H1 (cell line): ENCODE measurements at regions not wholly inside any gene's neighbourhood (a gene's known extent, or its start where the extent isn't known, plus 50 kb on each side); places are given as distances from the start of the nearest gene placed in this dataset.

ENCODE experiments used
- BACH1 ChIP-seq: IDR thresholded peaks from 2 replicates; pipeline ENCODE4 v1.6.1; 2012; ENCODE audit warnings: low read length, improper control_type of control experiment
- CHD1 ChIP-seq: IDR thresholded peaks from 2 replicates; pipeline ENCODE4 v1.6.1; 2012; ENCODE audit warnings: low read depth, low read length, improper control_type of control experiment
- CHD2 ChIP-seq: IDR thresholded peaks from 2 replicates; pipeline ENCODE4 v1.6.1; 2012; ENCODE audit warnings: low read length, improper control_type of control experiment
- CHD7 ChIP-seq: fragments of 300-600 bp; sonication (generic); IDR thresholded peaks from 2 replicates; pipeline ENCODE4 v1.7.1; 2012; ENCODE audit warnings: low read length, moderate library complexity, mild to moderate bottlenecking, inconsistent platforms; ENCODE audit not compliant: insufficient replicate concordance
- E2F6 ChIP-seq: IDR thresholded peaks from 2 replicates; pipeline ENCODE4 v1.6.1; 2012; ENCODE audit warnings: inconsistent platforms
- EGR1 ChIP-seq: IDR thresholded peaks from 2 replicates; pipeline ENCODE4 v1.6.1; 2011; ENCODE audit warnings: low read depth, low read length, borderline replicate concordance
- GTF2F1 ChIP-seq: IDR thresholded peaks from 2 replicates; pipeline ENCODE4 v1.6.1; 2012; ENCODE audit warnings: low read depth, low read length, improper control_type of control experiment, borderline replicate concordance
- KDM1A ChIP-seq: fragments of 200-600, 300-600 bp; sonication (generic); IDR thresholded peaks from 2 replicates; pipeline ENCODE4 v1.7.1; 2016; ENCODE audit warnings: mild to moderate bottlenecking, low read length, borderline replicate concordance
- MAFK ChIP-seq: IDR thresholded peaks from 2 replicates; pipeline ENCODE4 v1.6.1; 2012; ENCODE audit warnings: low read depth, mild to moderate bottlenecking, improper control_type of control experiment, low read length
- PHF8 ChIP-seq: fragments of 200-600 bp; sonication (generic); conservative IDR thresholded peaks from 2 replicates; pipeline ENCODE4 v1.7.1; 2012; ENCODE audit warnings: low read depth, mild to moderate bottlenecking, inconsistent platforms, low read length, moderate library complexity
- RBBP5 ChIP-seq: IDR thresholded peaks from 2 replicates; pipeline ENCODE4 v1.7.1; 2012; ENCODE audit warnings: low read depth, mild to moderate bottlenecking, inconsistent platforms, low read length, moderate library complexity, borderline replicate concordance
- TBP ChIP-seq: IDR thresholded peaks from 2 replicates; pipeline ENCODE4 v1.6.1; 2011; ENCODE audit warnings: low read depth, low read length, improper control_type of control experiment
- TCF12 ChIP-seq: IDR thresholded peaks from 2 replicates; pipeline ENCODE4 v1.6.1; 2011; ENCODE audit warnings: low read depth, mild to moderate bottlenecking, low read length

DNA sequence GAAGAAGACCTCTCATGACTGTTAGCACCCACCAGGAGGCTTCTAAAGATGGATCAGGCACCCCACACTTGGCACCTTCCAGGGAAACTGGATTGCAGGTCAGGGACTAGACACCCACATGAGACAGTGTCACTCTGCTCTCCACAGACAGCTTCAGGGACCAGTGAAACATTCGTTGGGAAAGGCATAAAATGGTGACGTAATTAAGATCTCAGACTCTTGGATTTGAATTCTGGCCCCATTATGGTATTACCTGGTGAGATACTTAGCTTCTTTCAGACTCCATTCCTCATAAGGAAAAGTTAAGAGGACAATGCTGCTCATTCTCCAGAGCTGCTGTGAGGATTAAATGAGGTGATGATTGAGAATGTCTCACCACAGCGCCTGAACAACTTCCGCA lies 261.1 kb downstream of the ARRDC4 start (continued):
- TF ChIP-seq CHD7 (no peak), BACH1 (no peak), KDM1A (no peak), GTF2F1 (no peak), MAFK (no peak), PHF8 (no peak), CHD1 (no peak), TBP (no peak), CHD2 (no peak), EGR1 (no peak), TCF12 (no peak), RBBP5 (no peak), E2F6 (no peak)
